Liver (tissue), 3 donors: ENCODE measurements at regions not wholly inside any gene's neighbourhood (a gene's known extent, or its start where the extent isn't known, plus 50 kb on each side); places are given as distances from the start of the nearest gene placed in this dataset.

Experiments used
- CTCF ChIP-seq: fragments of 150-350 bp; IDR thresholded peaks from 2 replicates; pipeline ENCODE4 v1.5.1; 2017; ENCODE audit warnings: improper control_type of control experiment, low read depth, low read length; ENCODE audit not compliant: missing input control
- RAD21 ChIP-seq, 2 donors: IDR thresholded peaks; 2 replicates each; pipeline ENCODE4 v1.6.1; 2016; ENCODE audit warnings: antibody characterized with exemption in 2 of 2, mild to moderate bottlenecking in 2 of 2
- donor health status: healthy.
- donor health status: healthy.

DNA sequence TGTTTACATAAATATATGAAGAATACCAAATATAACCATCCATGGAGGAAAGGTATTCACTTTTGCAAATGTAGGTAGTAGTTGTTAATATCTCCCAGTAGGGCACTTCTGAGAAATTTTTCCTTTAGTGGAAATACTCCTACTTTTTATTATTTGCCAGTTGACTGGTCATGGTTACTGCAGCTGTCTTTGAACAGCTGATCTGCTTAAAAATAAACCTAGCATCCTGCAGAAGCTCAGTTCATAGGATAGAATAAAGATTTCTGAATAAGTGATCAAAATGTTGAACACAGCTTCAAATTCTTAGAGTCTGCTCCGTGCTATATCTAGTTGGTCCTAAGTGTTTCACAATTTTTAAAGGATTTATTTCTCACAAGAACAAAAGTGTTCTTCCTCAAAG lies 270.7 kb upstream of the TRPC7 start:
- TF ChIP-seq CTCF, result no peak
- no peak for TF ChIP-seq RAD21 (IDR thresholded peaks at IDR 0.05)
